Esophagus muscularis mucosa (tissue), 4 donors: ENCODE measurements at regions not wholly inside any gene's neighbourhood (a gene's known extent, or its start where the extent isn't known, plus 50 kb on each side); places are given as distances from the start of the nearest gene placed in this dataset.

Experiments
- DNase-seq: peaks from one replicate; pipeline ENCODE4 v3.0.0-alpha.2; 2017; ENCODE audit errors: extremely low spot score
- H3K27ac ChIP-seq, 4 donors: fragments of 200-600 bp; sonication (generic); replicated peaks in 1 of 4; 1 replicate in 3 of 4; 2 replicates in 1 of 4; pipeline ENCODE4 v1.5.1; 2016 to 2019; ENCODE audit warnings: mild to moderate bottlenecking in 1 of 4
- H3K27me3 ChIP-seq, 4 donors: fragments of 200-600 bp; sonication (generic); one replicate each; pipeline versions ENCODE4 v1.5.1 to v1.6.0; 2016 to 2019
- H3K36me3 ChIP-seq, 4 donors: fragments of 200-600 bp; sonication (generic); one replicate each; pipeline ENCODE4 v1.5.1; 2016 to 2019
- H3K4me1 ChIP-seq, 4 donors: fragments of 200-600 bp; sonication (generic); one replicate each; pipeline ENCODE4 v1.5.1; 2016 to 2019
- H3K4me3 ChIP-seq, 4 donors: fragments of 200-600 bp; sonication (generic); 1 replicate in 2 of 4; 2 replicates in 2 of 4; pipeline ENCODE4 v1.5.1; 2016 to 2019; ENCODE audit warnings: mild to moderate bottlenecking in 4 of 4, moderate library complexity in 1 of 4
- H3K9me3 ChIP-seq, 4 donors: fragments of 200-600 bp; sonication (generic); 1 replicate in 3 of 4; 2 replicates in 1 of 4; pipeline ENCODE4 v1.5.1; 2016 to 2019
- CTCF ChIP-seq, 3 experiments: fragments of 200-600 bp in 2 of 3; fragments of 450-650 bp in 1 of 3; sonication (generic) in 2 of 3; IDR thresholded peaks; one replicate each; pipeline ENCODE4 v1.5.1; 2017 to 2019; ENCODE audit warnings: antibody characterized with exemption in 3 of 3, mild to moderate bottlenecking in 2 of 3, moderate library complexity in 1 of 3
- EP300 ChIP-seq: sonication (generic); formaldehyde crosslinking; IDR thresholded peaks from one replicate; pipeline ENCODE4 v1.6.1; 2017; ENCODE audit warnings: antibody characterized with exemption
- POLR2A ChIP-seq: fragments of 450-650 bp; IDR thresholded peaks from one replicate; pipeline ENCODE4 v1.6.1; 2017; ENCODE audit warnings: antibody characterized with exemption, moderate library complexity, mild to moderate bottlenecking, low read depth
- POLR2AphosphoS5 ChIP-seq, 2 donors: sonication (generic); formaldehyde crosslinking; IDR thresholded peaks; one replicate each; pipeline ENCODE4 v1.6.1; 2017; ENCODE audit warnings: antibody characterized with exemption in 2 of 2
- WGBS: methylation state at CpG from one replicate; pipeline ENCODE4 v1.1.5; 2018; 5-methylcytosine and 5-hydroxymethylcytosine counted together
- intact Hi-C: fragments of 100-400 bp; cut with DNase I; formaldehyde crosslinking; loops from one replicate; pipeline ENCODE4 v1.15.1; 2023

DNA sequence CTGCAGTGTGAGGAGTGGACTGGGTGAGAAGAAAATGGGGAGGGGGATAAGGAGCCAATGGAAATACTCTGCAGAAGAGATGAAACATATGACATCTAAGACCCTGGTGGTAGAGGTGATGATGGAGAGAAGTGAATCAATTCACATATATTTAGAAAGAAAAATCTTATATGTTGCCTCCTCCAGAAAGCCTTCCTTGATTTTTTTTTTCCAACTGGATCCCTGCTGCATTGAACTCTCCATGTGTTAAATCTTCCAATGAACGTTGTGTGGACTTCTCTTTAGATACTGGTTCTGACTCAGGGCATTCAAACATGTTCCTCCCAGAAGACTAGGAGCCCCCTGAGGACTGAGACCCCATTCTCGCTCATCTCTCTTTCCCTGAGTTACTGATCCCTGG, 348.3 kb downstream of the TSHZ3 start:
- intact Hi-C loops, result no loop called here
- Histone ChIP-seq H3K9me3 (no peaks in the 10 kb centered on the region), H3K27me3 (peaks cover 0 to 11% (median 0%) of the 10 kb centered on the region in 4 donors), H3K4me1 (no peaks in the 10 kb centered on the region), H3K27ac (no peak overlapping the region), H3K36me3 (no peaks in the 10 kb centered on the region), H3K4me3 (no peak overlapping the region)
- no peak for DNase-seq
- no peak for TF ChIP-seq EP300
- no peak for TF ChIP-seq POLR2A
- TF ChIP-seq POLR2AphosphoS5 (IDR thresholded peaks at IDR 0.05), result no peak
- TF ChIP-seq CTCF (IDR thresholded peaks at IDR 0.05), result no peak
- WGBS, result 81% methylated on average over 2 of the region's 2 CpGs

- Histone ChIP-seq H3K4me1 (no peaks in the 10 kb centered on the region), H3K36me3 (no peaks in the 10 kb centered on the region), H3K9me3 (no peaks in the 10 kb centered on the region), H3K4me3 (no peak overlapping the region), H3K27me3 (peaks cover 0 to 11% (median 0%) of the 10 kb centered on the region in 4 donors), H3K27ac (no peak overlapping the region)
- TF ChIP-seq POLR2A (no peak), EP300 (no peak), POLR2AphosphoS5 (IDR thresholded peaks at IDR 0.05) (no peak), CTCF (IDR thresholded peaks at IDR 0.05) (no peak)
- intact Hi-C loops, result no loop called here
- 78% methylated on average over 2 of the region's 2 CpGs for WGBS
- DNase-seq, result no peak
Measured at GRCh38 chr19:30999726-31000125, 349.5 kb downstream of the TSHZ3 start.

DNA sequence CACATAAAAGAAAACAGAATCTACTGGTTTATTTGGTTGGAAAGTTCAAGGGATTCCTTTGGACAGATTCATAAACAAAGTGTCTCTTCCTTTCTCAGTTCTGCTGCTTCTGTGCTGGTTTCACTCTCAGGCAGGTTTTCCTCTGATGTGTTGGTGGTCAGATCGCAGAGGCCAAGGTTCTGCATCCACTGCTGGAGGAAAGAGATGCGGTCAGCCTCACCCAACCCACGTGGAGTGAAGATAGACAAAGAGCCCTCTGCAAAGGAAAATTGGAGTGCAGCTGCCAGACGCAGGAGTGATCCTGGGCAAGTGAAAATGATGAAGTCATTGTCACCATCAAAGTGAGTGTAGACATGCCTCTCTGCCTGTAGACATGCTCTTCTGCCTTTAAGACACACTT, 352.0 kb downstream of the TSHZ3 start:
- Histone ChIP-seq H3K9me3 (no peaks in the 10 kb centered on the region), H3K4me1 (no peaks in the 10 kb centered on the region), H3K36me3 (no peaks in the 10 kb centered on the region), H3K27me3 (peaks cover 0 to 11% (median 0%) of the 10 kb centered on the region in 4 donors), H3K27ac (no peak overlapping the region), H3K4me3 (no peak overlapping the region)
- intact Hi-C loops, result no loop called here
- WGBS, result 68% methylated on average over 3 of the region's 4 CpGs
- TF ChIP-seq EP300 (no peak), POLR2AphosphoS5 (IDR thresholded peaks at IDR 0.05) (no peak), CTCF (IDR thresholded peaks at IDR 0.05) (no peak), POLR2A (no peak)
- no peak for DNase-seq

- H3K36me3 ChIP-seq, result no peaks in the 10 kb centered on the region
- WGBS, result 63% methylated on average over 4 of the region's 4 CpGs
- intact Hi-C loops, result no loop called here
Measured at GRCh38 chr19:30978639-30979038, 370.6 kb downstream of the TSHZ3 start.

More at GRCh38 chr19:30978639-30979038, 370.6 kb downstream of the TSHZ3 start:
- H3K9me3 ChIP-seq, result peaks cover 0 to 21% (median 15%) of the 10 kb centered on the region in 4 donors
- H3K27ac ChIP-seq, result no peak overlapping the region
- no peak overlapping the region for H3K4me3 ChIP-seq
- TF ChIP-seq POLR2A (no peak), CTCF (IDR thresholded peaks at IDR 0.05) (no peak), EP300 (no peak)
- H3K27me3 ChIP-seq, result no peaks in the 10 kb centered on the region
- no peaks in the 10 kb centered on the region for H3K4me1 ChIP-seq
- no peak for DNase-seq
